DND-41 (cell line): ENCODE measurements at regions not wholly inside any gene's neighbourhood (a gene's known extent, or its start where the extent isn't known, plus 50 kb on each side); places are given as distances from the start of the nearest gene placed in this dataset.

Experiments
- CTCF ChIP-seq: IDR thresholded peaks from 2 replicates; pipeline ENCODE4 v1.5.1; 2012; ENCODE audit warnings: borderline replicate concordance, low read length, moderate library complexity, mild to moderate bottlenecking; ENCODE audit not compliant: poor library complexity, severe bottlenecking; ENCODE audit errors: extremely low read depth
- EZH2 ChIP-seq: IDR thresholded peaks from 3 replicates; pipeline ENCODE4 v1.6.1; 2012; ENCODE audit warnings: borderline replicate concordance, low read depth, mild to moderate bottlenecking, moderate library complexity, low read length, inconsistent platforms; ENCODE audit not compliant: severe bottlenecking

DNA sequence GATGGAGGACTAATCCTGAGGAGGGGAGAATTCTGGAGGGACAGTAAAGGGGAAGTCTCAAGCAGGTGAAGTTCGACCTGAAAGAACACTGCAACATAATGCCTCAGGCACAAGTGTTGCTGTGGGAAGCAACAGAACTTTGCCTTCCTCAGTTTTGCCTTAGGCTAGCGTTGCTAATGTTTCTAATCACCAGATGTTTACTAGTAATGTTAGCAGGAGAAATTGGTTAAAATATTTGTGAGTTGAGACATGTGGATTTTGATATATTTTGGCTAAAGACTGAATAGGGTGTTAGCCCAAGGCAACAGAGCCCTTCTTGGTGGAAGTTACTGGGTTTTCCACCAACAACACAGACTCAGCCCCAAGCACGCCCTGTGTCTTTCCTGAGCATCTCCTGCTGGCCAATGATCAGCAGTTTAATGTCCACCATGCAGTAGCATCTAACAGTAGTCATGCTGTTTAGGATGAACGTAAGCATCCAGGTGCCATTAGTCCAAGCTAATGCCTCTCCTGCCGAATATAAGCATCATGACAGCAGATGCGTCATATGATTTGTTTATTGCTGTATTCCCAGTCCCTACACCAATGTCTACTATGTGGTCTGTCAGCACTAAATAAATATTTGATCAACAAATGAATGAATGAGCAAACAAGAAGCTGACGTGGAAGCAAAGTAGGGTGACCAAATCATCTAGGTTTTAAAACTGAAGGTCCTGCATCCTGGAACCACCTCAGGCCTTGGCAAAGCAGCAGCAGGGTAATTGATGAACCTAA, 511.9 kb upstream of the HTR2A start:
- TF ChIP-seq CTCF: no peak
- no peak for TF ChIP-seq EZH2
